ENCODE measurements at regions not wholly inside any gene's neighbourhood (a gene's known extent, or its start where the extent isn't known, plus 50 kb on each side); places are given as distances from the start of the nearest gene placed in this dataset.

DNA sequence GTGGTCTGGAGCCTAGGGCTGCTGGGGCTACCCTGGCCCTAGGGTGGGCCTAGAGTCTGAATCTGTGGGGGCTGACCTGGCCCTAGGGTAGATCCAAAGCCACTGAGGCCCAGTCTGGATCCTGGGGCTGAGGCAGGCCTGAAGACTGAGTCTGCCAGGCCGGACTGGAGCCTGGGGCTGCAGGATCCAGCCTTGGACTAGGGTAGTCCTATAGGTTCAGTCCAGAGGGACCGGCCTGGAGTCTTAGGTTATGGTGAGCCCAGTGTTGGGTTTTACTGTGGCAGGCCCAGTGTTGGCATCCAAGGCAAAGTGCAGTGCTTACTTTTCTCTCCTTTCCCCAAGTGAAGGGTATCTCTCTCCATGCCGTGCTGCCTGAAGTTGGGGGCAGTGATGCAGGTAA lies 227.9 kb upstream of the TAS2R1 start:
- DNase-seq (ENCODE audit: low spot score), result no peak
- Histone ChIP-seq H3K9me3 (ENCODE audit: control insufficient read depth in 4 of 4, low read length in 3 of 4) (peaks cover 0 to 5% (median 0%) of the 10 kb centered on the region in 4 donors), H3K27me3 (ENCODE audit: control insufficient read depth in 4 of 4, insufficient read depth in 4 of 4, low read length in 3 of 4) (peaks cover 0 to 3% (median 0%) of the 10 kb centered on the region in 4 donors), H3K9ac (ENCODE audit: low read depth in 1 of 2, low read length in 2 of 2) (no peak overlapping the region), H3K36me3 (ENCODE audit: control insufficient read depth in 4 of 4, insufficient read depth in 3 of 4, low read depth in 1 of 4, low read length in 3 of 4) (no peaks in the 10 kb centered on the region), H3K4me3 (ENCODE audit: low read depth in 1 of 3, low read length in 3 of 3) (no peak overlapping the region), H3K27ac (ENCODE audit: low read depth in 1 of 2, low read length in 2 of 2) (no peak overlapping the region), H3K4me1 (ENCODE audit: control insufficient read depth in 4 of 4, insufficient read depth in 4 of 4, low read length in 3 of 4) (no peaks in the 10 kb centered on the region)
- 92% methylated on average over 3 of the region's 3 CpGs for WGBS
- TF ChIP-seq GABPA (IDR thresholded peaks at IDR 0.05 in 1 of 2, conservative IDR thresholded peaks at IDR 0.05 in 1 of 2) (no peak), SP1 (IDR thresholded peaks at IDR 0.05) (no peak), YY1 (IDR thresholded peaks at IDR 0.05) (no peak), RXRA (IDR thresholded peaks at IDR 0.05) (no peak), FOXA2 (IDR thresholded peaks at IDR 0.05) (no peak), HNF4A (conservative IDR thresholded peaks at IDR 0.05) (no peak), TAF1 (conservative IDR thresholded peaks at IDR 0.05) (no peak), EGR1 (IDR thresholded peaks at IDR 0.05; ENCODE audit: low read depth in 2 of 2) (no peak), RAD21 (IDR thresholded peaks at IDR 0.05) (no peak)
- TF ChIP-seq, protein P1, sequence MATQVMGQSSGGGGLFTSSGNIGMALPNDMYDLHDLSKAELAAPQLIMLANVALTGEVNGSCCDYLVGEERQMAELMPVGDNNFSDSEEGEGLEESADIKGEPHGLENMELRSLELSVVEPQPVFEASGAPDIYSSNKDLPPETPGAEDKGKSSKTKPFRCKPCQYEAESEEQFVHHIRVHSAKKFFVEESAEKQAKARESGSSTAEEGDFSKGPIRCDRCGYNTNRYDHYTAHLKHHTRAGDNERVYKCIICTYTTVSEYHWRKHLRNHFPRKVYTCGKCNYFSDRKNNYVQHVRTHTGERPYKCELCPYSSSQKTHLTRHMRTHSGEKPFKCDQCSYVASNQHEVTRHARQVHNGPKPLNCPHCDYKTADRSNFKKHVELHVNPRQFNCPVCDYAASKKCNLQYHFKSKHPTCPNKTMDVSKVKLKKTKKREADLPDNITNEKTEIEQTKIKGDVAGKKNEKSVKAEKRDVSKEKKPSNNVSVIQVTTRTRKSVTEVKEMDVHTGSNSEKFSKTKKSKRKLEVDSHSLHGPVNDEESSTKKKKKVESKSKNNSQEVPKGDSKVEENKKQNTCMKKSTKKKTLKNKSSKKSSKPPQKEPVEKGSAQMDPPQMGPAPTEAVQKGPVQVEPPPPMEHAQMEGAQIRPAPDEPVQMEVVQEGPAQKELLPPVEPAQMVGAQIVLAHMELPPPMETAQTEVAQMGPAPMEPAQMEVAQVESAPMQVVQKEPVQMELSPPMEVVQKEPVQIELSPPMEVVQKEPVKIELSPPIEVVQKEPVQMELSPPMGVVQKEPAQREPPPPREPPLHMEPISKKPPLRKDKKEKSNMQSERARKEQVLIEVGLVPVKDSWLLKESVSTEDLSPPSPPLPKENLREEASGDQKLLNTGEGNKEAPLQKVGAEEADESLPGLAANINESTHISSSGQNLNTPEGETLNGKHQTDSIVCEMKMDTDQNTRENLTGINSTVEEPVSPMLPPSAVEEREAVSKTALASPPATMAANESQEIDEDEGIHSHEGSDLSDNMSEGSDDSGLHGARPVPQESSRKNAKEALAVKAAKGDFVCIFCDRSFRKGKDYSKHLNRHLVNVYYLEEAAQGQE (IDR thresholded peaks at IDR 0.05), result no peak
- TF ChIP-seq, protein P2, sequence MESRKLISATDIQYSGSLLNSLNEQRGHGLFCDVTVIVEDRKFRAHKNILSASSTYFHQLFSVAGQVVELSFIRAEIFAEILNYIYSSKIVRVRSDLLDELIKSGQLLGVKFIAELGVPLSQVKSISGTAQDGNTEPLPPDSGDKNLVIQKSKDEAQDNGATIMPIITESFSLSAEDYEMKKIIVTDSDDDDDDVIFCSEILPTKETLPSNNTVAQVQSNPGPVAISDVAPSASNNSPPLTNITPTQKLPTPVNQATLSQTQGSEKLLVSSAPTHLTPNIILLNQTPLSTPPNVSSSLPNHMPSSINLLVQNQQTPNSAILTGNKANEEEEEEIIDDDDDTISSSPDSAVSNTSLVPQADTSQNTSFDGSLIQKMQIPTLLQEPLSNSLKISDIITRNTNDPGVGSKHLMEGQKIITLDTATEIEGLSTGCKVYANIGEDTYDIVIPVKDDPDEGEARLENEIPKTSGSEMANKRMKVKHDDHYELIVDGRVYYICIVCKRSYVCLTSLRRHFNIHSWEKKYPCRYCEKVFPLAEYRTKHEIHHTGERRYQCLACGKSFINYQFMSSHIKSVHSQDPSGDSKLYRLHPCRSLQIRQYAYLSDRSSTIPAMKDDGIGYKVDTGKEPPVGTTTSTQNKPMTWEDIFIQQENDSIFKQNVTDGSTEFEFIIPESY (IDR thresholded peaks at IDR 0.05), result no peak

DNA sequence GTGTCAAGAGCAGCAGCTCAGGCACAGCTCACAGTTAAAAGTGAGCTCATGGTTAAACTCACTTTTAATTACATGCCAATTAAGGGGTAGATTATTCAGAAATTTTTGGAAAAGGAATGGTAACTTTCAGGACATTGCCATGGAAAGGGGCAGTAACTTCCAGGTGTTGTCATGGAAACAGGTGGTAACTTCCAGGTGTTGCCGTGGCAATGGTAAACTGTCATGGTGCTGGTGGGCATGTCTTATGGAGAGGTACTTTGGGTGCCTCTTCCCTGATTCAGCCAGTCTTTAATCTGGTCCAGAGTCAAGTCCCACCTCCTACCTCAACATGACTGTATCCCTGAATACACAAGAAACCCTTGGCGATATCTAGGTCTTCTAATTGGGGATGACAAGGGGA lies 223.2 kb upstream of the TAS2R1 start:
- H3K4me3 ChIP-seq (ENCODE audit: low read depth in 1 of 3, low read length in 3 of 3), result no peak overlapping the region
- no peak overlapping the region for H3K27ac ChIP-seq (ENCODE audit: low read depth in 1 of 2, low read length in 2 of 2)
- H3K36me3 ChIP-seq (ENCODE audit: control insufficient read depth in 4 of 4, insufficient read depth in 3 of 4, low read depth in 1 of 4, low read length in 3 of 4), result no peaks in the 10 kb centered on the region
- H3K9ac ChIP-seq (ENCODE audit: low read depth in 1 of 2, low read length in 2 of 2), result no peak overlapping the region
- 89% methylated on average over 2 of the region's 2 CpGs for WGBS
- TF ChIP-seq NR2F2 (IDR thresholded peaks at IDR 0.05) (no peak), JUND (IDR thresholded peaks at IDR 0.05) (no peak), EGR1 (IDR thresholded peaks at IDR 0.05; ENCODE audit: low read depth in 2 of 2) (no peak), FOXA2 (IDR thresholded peaks at IDR 0.05) (no peak), FOXA1 (IDR thresholded peaks at IDR 0.05) (no peak), GABPA (IDR thresholded peaks at IDR 0.05 in 1 of 2, conservative IDR thresholded peaks at IDR 0.05 in 1 of 2) (no peak), TAF1 (conservative IDR thresholded peaks at IDR 0.05) (no peak), YY1 (IDR thresholded peaks at IDR 0.05) (no peak), HNF4G (IDR thresholded peaks at IDR 0.05) (no peak), SP1 (IDR thresholded peaks at IDR 0.05) (no peak)
- TF ChIP-seq, protein P3, sequence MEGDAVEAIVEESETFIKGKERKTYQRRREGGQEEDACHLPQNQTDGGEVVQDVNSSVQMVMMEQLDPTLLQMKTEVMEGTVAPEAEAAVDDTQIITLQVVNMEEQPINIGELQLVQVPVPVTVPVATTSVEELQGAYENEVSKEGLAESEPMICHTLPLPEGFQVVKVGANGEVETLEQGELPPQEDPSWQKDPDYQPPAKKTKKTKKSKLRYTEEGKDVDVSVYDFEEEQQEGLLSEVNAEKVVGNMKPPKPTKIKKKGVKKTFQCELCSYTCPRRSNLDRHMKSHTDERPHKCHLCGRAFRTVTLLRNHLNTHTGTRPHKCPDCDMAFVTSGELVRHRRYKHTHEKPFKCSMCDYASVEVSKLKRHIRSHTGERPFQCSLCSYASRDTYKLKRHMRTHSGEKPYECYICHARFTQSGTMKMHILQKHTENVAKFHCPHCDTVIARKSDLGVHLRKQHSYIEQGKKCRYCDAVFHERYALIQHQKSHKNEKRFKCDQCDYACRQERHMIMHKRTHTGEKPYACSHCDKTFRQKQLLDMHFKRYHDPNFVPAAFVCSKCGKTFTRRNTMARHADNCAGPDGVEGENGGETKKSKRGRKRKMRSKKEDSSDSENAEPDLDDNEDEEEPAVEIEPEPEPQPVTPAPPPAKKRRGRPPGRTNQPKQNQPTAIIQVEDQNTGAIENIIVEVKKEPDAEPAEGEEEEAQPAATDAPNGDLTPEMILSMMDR (IDR thresholded peaks at IDR 0.05; ENCODE audit: low read depth, low read length, missing input control), result no peak
- TF ChIP-seq, protein P1 (IDR thresholded peaks at IDR 0.05), result no peak
- TF ChIP-seq, protein P4, sequence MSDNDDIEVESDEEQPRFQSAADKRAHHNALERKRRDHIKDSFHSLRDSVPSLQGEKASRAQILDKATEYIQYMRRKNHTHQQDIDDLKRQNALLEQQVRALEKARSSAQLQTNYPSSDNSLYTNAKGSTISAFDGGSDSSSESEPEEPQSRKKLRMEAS (IDR thresholded peaks at IDR 0.05), result no peak
- TF ChIP-seq, protein P5, sequence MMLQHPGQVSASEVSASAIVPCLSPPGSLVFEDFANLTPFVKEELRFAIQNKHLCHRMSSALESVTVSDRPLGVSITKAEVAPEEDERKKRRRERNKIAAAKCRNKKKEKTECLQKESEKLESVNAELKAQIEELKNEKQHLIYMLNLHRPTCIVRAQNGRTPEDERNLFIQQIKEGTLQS (IDR thresholded peaks at IDR 0.05), result no peak
- TF ChIP-seq, protein P2 (IDR thresholded peaks at IDR 0.05), result no peak
- H3K27me3 ChIP-seq (ENCODE audit: control insufficient read depth in 4 of 4, insufficient read depth in 4 of 4, low read length in 3 of 4), result no peaks in the 10 kb centered on the region
- no peak for DNase-seq (ENCODE audit: low spot score)
- no peaks in the 10 kb centered on the region for H3K4me1 ChIP-seq (ENCODE audit: control insufficient read depth in 4 of 4, insufficient read depth in 4 of 4, low read length in 3 of 4)
- H3K9me3 ChIP-seq (ENCODE audit: control insufficient read depth in 4 of 4, low read length in 3 of 4), result peaks cover 0 to 3% (median 0%) of the 10 kb centered on the region in 4 donors
